B cell (primary cell): ENCODE measurements at regions not wholly inside any gene's neighbourhood (a gene's known extent, or its start where the extent isn't known, plus 50 kb on each side); places are given as distances from the start of the nearest gene placed in this dataset.

Experiments
- EZH2 ChIP-seq: IDR thresholded peaks from 2 replicates; pipeline ENCODE4 v1.6.1; 2012; ENCODE audit warnings: borderline replicate concordance, low read depth, mild to moderate bottlenecking, moderate library complexity, low read length; ENCODE audit not compliant: insufficient read depth, poor library complexity, severe bottlenecking
- TF ChIP-seq, protein P1 (sequence below): fragments of 200-600 bp; IDR thresholded peaks from one replicate; pipeline ENCODE4 v1.8.0; 2022; ENCODE audit warnings: antibody characterized with exemption, mild to moderate bottlenecking

DNA sequence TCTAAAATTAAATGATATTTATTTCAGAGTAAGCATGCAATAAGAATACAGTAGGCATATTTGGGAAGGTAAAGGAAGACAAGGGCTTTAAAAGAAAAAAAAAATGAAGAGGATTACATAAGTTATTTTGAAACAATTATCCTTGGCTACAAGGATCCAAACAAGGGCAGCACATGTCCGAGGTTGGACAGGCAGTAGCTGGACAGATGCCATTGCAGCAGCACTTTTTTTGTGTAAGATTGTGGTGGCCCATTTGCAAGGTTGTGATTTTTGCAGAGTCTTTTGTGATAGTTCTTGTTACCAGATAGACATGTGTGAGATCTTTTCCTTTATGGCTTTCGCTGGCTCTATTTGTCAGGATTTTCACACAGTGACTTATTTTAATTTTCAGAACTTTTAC lies 89.4 kb upstream of the COG2 start:
- TF ChIP-seq, protein P1, sequence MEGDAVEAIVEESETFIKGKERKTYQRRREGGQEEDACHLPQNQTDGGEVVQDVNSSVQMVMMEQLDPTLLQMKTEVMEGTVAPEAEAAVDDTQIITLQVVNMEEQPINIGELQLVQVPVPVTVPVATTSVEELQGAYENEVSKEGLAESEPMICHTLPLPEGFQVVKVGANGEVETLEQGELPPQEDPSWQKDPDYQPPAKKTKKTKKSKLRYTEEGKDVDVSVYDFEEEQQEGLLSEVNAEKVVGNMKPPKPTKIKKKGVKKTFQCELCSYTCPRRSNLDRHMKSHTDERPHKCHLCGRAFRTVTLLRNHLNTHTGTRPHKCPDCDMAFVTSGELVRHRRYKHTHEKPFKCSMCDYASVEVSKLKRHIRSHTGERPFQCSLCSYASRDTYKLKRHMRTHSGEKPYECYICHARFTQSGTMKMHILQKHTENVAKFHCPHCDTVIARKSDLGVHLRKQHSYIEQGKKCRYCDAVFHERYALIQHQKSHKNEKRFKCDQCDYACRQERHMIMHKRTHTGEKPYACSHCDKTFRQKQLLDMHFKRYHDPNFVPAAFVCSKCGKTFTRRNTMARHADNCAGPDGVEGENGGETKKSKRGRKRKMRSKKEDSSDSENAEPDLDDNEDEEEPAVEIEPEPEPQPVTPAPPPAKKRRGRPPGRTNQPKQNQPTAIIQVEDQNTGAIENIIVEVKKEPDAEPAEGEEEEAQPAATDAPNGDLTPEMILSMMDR = no peak
- TF ChIP-seq EZH2 = no peak
